IPS-20b (cell line): ENCODE measurements at regions not wholly inside any gene's neighbourhood (a gene's known extent, or its start where the extent isn't known, plus 50 kb on each side); places are given as distances from the start of the nearest gene placed in this dataset.

Experiments
- H3K27ac ChIP-seq: one replicate; pipeline ENCODE4 v1.5.1; 2013; ENCODE audit warnings: low read length
- H3K27me3 ChIP-seq: 2 replicates; pipeline ENCODE4 v1.6.1; 2013; ENCODE audit warnings: mild to moderate bottlenecking, low read length, inconsistent platforms; ENCODE audit not compliant: insufficient read depth
- H3K36me3 ChIP-seq: 2 replicates; pipeline ENCODE4 v1.6.1; 2013; ENCODE audit warnings: low read depth, mild to moderate bottlenecking, inconsistent platforms, low read length, moderate library complexity; ENCODE audit not compliant: insufficient read depth
- H3K4me1 ChIP-seq: 2 replicates; pipeline ENCODE4 v1.6.1; 2013; ENCODE audit warnings: mild to moderate bottlenecking, control low read depth, inconsistent platforms, low read length, moderate library complexity; ENCODE audit not compliant: insufficient read depth
- H3K4me3 ChIP-seq: 2 replicates; pipeline ENCODE4 v1.5.1; 2013; ENCODE audit warnings: mild to moderate bottlenecking, low read length, inconsistent platforms
- H3K9ac ChIP-seq: 2 replicates; pipeline ENCODE4 v1.6.1; 2013; ENCODE audit warnings: low read depth, mild to moderate bottlenecking, inconsistent platforms, low read length, moderate library complexity
- H3K9me3 ChIP-seq: 2 replicates; pipeline ENCODE4 v1.6.1; 2013; ENCODE audit warnings: mild to moderate bottlenecking, low read depth, low read length, inconsistent platforms; ENCODE audit not compliant: insufficient read depth

DNA sequence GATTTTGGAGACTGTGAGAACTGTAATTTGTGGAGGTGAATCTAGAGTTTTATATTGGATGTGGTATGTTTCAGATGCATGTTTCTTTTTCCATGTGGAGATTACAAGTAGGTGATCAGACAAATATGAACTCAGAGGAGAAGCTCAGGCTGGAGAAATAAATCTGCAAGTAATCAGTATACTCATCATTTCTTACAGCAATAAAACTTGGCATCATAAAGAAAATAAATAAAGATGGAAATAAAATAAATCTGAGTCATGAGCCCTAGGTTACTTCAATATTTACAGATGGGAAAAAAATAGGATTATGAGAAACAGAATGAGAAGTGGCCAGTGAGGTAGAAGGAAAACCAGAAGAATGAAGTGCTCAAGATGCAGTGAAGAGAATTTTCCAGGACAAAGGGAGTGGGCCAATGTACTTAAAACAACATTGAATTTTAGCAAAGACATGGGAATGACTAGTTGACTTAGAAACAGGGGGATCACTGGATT is 453.8 kb downstream of the DSC3 start:
- Histone ChIP-seq H3K4me1 (no peaks in the 10 kb centered on the region), H3K9ac (no peak overlapping the region), H3K27ac (no peak overlapping the region), H3K4me3 (no peak overlapping the region), H3K36me3 (no peaks in the 10 kb centered on the region), H3K27me3 (no peaks in the 10 kb centered on the region), H3K9me3 (no peaks in the 10 kb centered on the region)

- Histone ChIP-seq H3K36me3 (no peaks in the 10 kb centered on the region), H3K4me3 (no peak overlapping the region)
Observed at GRCh38 chr18:30583768-30584167, 458.8 kb downstream of the DSC3 start.

DNA sequence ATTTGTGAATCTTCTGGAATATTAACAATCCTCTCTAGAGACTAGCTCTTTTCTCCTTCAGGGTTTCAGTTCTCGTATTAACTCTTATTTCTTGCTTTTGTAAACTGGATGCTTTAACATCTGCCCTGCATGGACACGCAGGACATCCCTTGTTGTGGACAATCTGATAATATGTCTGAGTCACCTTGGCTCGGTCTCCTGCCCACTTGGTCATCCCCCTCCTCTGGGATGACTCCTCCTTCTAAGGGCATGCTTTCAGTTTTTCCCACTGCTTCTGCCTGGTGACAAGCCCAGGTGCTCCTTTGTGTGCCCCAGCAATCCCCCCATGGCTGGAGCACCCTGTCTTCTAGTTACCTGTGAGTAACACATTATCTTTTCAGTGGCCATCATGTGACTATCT is 460.5 kb downstream of the DSC3 start:
- Histone ChIP-seq H3K4me1 (peaks cover 7% of the 10 kb centered on the region), H3K9me3 (no peaks in the 10 kb centered on the region), H3K4me3 (no peak overlapping the region), H3K27me3 (no peaks in the 10 kb centered on the region), H3K9ac (no peak overlapping the region), H3K36me3 (no peaks in the 10 kb centered on the region), H3K27ac (no peak overlapping the region)

More at GRCh38 chr18:30583768-30584167, 458.8 kb downstream of the DSC3 start:
- no peaks in the 10 kb centered on the region for H3K9me3 ChIP-seq
- peaks cover 7% of the 10 kb centered on the region for H3K4me1 ChIP-seq
- no peak overlapping the region for H3K9ac ChIP-seq
- no peak overlapping the region for H3K27ac ChIP-seq
- H3K27me3 ChIP-seq, result no peaks in the 10 kb centered on the region

GRCh38 chr18:30578707-30579106 is 463.8 kb downstream of the DSC3 start:
- peaks cover 7% of the 10 kb centered on the region for H3K4me1 ChIP-seq
- no peaks in the 10 kb centered on the region for H3K36me3 ChIP-seq
- H3K4me3 ChIP-seq, result no peak overlapping the region
- H3K27me3 ChIP-seq, result no peaks in the 10 kb centered on the region
- H3K9ac ChIP-seq, result no peak overlapping the region
- H3K27ac ChIP-seq, result no peak overlapping the region
- no peaks in the 10 kb centered on the region for H3K9me3 ChIP-seq

- H3K9me3 ChIP-seq, result no peaks in the 10 kb centered on the region
- no peak overlapping the region for H3K9ac ChIP-seq
- H3K36me3 ChIP-seq, result no peaks in the 10 kb centered on the region
- no peak overlapping the region for H3K27ac ChIP-seq
- H3K4me3 ChIP-seq, result no peak overlapping the region
- no peaks in the 10 kb centered on the region for H3K27me3 ChIP-seq
- H3K4me1 ChIP-seq, result no peaks in the 10 kb centered on the region
Observed at GRCh38 chr18:30572214-30572613, 470.3 kb downstream of the DSC3 start.

DNA sequence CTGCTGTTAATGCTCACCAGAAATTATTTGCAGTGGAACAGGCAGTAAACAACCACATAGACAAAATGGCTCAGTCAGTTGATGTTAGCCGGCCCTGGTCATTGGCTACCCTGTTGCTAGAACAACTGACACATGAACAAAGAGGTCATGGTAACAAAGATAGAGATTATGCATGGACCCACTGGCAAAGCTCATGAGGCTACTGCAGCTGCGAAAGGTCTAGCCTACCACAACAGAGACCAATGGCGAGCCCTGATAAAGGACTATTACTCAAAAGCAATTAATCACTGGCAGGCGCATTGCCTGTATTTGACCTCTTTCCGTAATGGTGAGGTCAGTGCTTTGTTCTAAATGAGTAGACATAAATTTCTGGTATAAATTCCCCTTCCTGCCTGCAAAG is 474.2 kb downstream of the DSC3 start:
- Histone ChIP-seq H3K9me3 (no peaks in the 10 kb centered on the region), H3K4me1 (no peaks in the 10 kb centered on the region), H3K4me3 (no peak overlapping the region), H3K9ac (no peak overlapping the region), H3K36me3 (no peaks in the 10 kb centered on the region), H3K27me3 (no peaks in the 10 kb centered on the region), H3K27ac (no peak overlapping the region)

GRCh38 chr18:30566877-30567276 is 475.7 kb downstream of the DSC3 start:
- Histone ChIP-seq H3K36me3 (no peaks in the 10 kb centered on the region), H3K4me1 (no peaks in the 10 kb centered on the region), H3K9ac (no peak overlapping the region), H3K4me3 (no peak overlapping the region), H3K27me3 (no peaks in the 10 kb centered on the region), H3K9me3 (no peaks in the 10 kb centered on the region), H3K27ac (no peak overlapping the region)

DNA sequence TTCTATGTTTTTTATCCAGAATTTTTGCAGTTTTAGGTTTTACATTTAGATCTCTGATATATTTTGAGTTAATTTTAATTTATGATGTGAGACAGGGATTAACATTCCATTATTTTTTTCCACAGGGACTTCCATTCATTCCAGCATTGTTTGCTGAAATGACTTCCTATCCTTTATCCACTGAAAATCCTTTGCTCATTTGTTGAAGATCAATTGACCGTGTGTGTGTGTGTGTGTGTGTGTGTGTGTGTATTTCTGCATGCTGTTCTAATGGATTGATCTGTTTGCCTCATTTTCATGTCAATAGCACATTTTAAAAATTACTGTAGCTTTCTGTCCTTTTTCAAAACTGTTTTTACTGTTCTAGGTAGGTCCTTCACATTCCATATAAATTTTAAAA is 480.3 kb downstream of the DSC3 start:
- Histone ChIP-seq H3K9me3 (no peaks in the 10 kb centered on the region), H3K4me3 (no peak overlapping the region), H3K9ac (no peak overlapping the region), H3K27ac (no peak overlapping the region), H3K27me3 (no peaks in the 10 kb centered on the region), H3K36me3 (no peaks in the 10 kb centered on the region), H3K4me1 (no peaks in the 10 kb centered on the region)

DNA sequence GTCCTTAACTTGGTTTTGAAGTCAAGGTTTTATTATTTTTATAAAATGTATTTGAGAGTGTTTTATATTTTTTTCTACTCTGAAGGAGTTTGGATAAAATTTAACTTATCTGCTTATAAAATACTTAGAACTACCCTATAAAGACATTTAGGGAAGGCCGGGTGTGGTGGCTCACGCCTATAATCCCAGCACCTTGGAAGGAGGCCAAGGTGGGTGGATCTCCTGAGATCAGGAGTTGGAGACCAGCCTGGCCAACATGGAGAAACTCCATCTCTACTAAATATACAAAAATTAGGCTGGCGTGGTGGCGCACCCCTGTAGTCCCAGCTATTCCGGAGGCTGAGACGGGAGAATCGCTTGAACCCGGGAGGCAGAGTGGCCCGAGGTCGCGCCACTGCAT is 486.4 kb downstream of the DSC3 start:
- Histone ChIP-seq H3K4me3 (no peak overlapping the region), H3K27ac (no peak overlapping the region), H3K9ac (no peak overlapping the region), H3K9me3 (no peaks in the 10 kb centered on the region), H3K27me3 (no peaks in the 10 kb centered on the region), H3K36me3 (no peaks in the 10 kb centered on the region), H3K4me1 (no peaks in the 10 kb centered on the region)

GRCh38 chr18:30545393-30545792 is 497.1 kb downstream of the DSC3 start:
- H3K36me3 ChIP-seq, result no peaks in the 10 kb centered on the region
- no peak overlapping the region for H3K9ac ChIP-seq
- H3K4me3 ChIP-seq, result no peak overlapping the region
- H3K4me1 ChIP-seq, result no peaks in the 10 kb centered on the region
- H3K27me3 ChIP-seq, result no peaks in the 10 kb centered on the region
- no peaks in the 10 kb centered on the region for H3K9me3 ChIP-seq
- H3K27ac ChIP-seq, result no peak overlapping the region

GRCh38 chr18:30544141-30544540 is 498.4 kb downstream of the DSC3 start:
- no peak overlapping the region for H3K27ac ChIP-seq

DNA sequence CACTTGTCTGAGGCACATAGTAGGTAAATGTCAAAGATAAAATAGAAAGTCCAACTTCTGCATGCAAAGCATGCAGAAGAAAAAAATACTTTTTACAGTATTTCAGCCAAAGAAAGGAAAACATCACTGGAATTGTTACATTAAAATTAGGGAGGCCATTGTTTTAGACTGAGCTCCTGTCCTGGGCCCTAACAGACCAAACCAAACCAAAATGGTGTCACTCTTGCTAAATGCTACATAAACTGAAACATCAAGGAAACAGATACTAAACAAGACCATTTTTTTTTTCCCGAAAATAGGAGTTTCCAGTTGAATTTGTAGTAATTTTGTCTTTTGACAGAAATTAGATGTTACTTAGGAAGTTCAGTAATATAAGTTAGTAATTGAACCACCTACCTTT is 508.8 kb downstream of the DSC3 start:
- Histone ChIP-seq H3K9ac (no peak overlapping the region), H3K9me3 (no peaks in the 10 kb centered on the region), H3K36me3 (no peaks in the 10 kb centered on the region), H3K4me3 (no peak overlapping the region), H3K4me1 (no peaks in the 10 kb centered on the region), H3K27ac (no peak overlapping the region), H3K27me3 (no peaks in the 10 kb centered on the region)

More at GRCh38 chr18:30544141-30544540, 498.4 kb downstream of the DSC3 start:
- Histone ChIP-seq H3K9ac (no peak overlapping the region), H3K4me1 (no peaks in the 10 kb centered on the region), H3K4me3 (no peak overlapping the region), H3K36me3 (no peaks in the 10 kb centered on the region), H3K27me3 (no peaks in the 10 kb centered on the region), H3K9me3 (no peaks in the 10 kb centered on the region)

- Histone ChIP-seq H3K9me3 (no peaks in the 10 kb centered on the region), H3K4me3 (no peak overlapping the region), H3K9ac (no peak overlapping the region), H3K27me3 (no peaks in the 10 kb centered on the region), H3K36me3 (no peaks in the 10 kb centered on the region), H3K4me1 (peaks cover 5% of the 10 kb centered on the region), H3K27ac (no peak overlapping the region)
Observed at GRCh38 chr18:30527917-30528316, 514.6 kb downstream of the DSC3 start.
